ENCODE measurements at regions not wholly inside any gene's neighbourhood (a gene's known extent, or its start where the extent isn't known, plus 50 kb on each side); places are given as distances from the start of the nearest gene placed in this dataset.

GRCh38 chr4:43330288-43330687 is 437.8 kb downstream of the GRXCR1 start:
- no peaks in the 10 kb centered on the region for H3K36me3 ChIP-seq (replicated peaks in 1 of 2)
- 89 to 100% (median 95%) methylated on average over 1 of the region's 1 CpG for WGBS, 4 donors
- H3K4me1 ChIP-seq (replicated peaks in 1 of 2), result no peaks in the 10 kb centered on the region
- no peaks in the 10 kb centered on the region for H3K9me3 ChIP-seq (replicated peaks in 1 of 3)
- no peak for DNase-seq
- TF ChIP-seq POLR2A (IDR thresholded peaks at IDR 0.05), result no peak
- no peak for TF ChIP-seq CTCF (IDR thresholded peaks at IDR 0.05)
- no peak overlapping the region for H3K4me3 ChIP-seq
- intact Hi-C loops (cut with DNase I), result no loop called here
- no peak overlapping the region for H3K27ac ChIP-seq
- no peaks in the 10 kb centered on the region for H3K27me3 ChIP-seq

GRCh38 chr4:43331226-43332051 is 438.9 kb downstream of the GRXCR1 start:
- intact Hi-C loops (cut with DNase I), result no loop called here
- Histone ChIP-seq H3K4me3 (no peak overlapping the region), H3K36me3 (replicated peaks in 1 of 2) (no peaks in the 10 kb centered on the region), H3K4me1 (replicated peaks in 1 of 2) (no peaks in the 10 kb centered on the region), H3K27ac (no peak overlapping the region), H3K27me3 (no peaks in the 10 kb centered on the region), H3K9me3 (replicated peaks in 1 of 3) (no peaks in the 10 kb centered on the region)
- TF ChIP-seq CTCF (IDR thresholded peaks at IDR 0.05) (no peak), POLR2A (IDR thresholded peaks at IDR 0.05) (no peak)
- DNase-seq, result no peak
- WGBS, 4 donors, result 57 to 83% (median 79%) methylated on average over 1 of the region's 1 CpG

GRCh38 chr4:43332052-43332425 is 439.5 kb downstream of the GRXCR1 start:
- H3K36me3 ChIP-seq (replicated peaks in 1 of 2), result no peaks in the 10 kb centered on the region
- TF ChIP-seq POLR2A (IDR thresholded peaks at IDR 0.05), result no peak
- no peak for TF ChIP-seq CTCF (IDR thresholded peaks at IDR 0.05)
- H3K9me3 ChIP-seq (replicated peaks in 1 of 3), result no peaks in the 10 kb centered on the region
- intact Hi-C loops (cut with DNase I), result no loop called here
- H3K27ac ChIP-seq, result no peak overlapping the region
- no peaks in the 10 kb centered on the region for H3K4me1 ChIP-seq (replicated peaks in 1 of 2)
- DNase-seq, result no peak
- H3K4me3 ChIP-seq, result no peak overlapping the region
- no peaks in the 10 kb centered on the region for H3K27me3 ChIP-seq

- H3K36me3 ChIP-seq (replicated peaks in 1 of 2), result no peaks in the 10 kb centered on the region
- no peak overlapping the region for H3K27ac ChIP-seq
- H3K27me3 ChIP-seq, result no peaks in the 10 kb centered on the region
- H3K4me1 ChIP-seq (replicated peaks in 1 of 2), result no peaks in the 10 kb centered on the region
- H3K9me3 ChIP-seq (replicated peaks in 1 of 3), result no peaks in the 10 kb centered on the region
- TF ChIP-seq POLR2A (IDR thresholded peaks at IDR 0.05), result no peak
- no peak for TF ChIP-seq CTCF (IDR thresholded peaks at IDR 0.05)
- no peak overlapping the region for H3K4me3 ChIP-seq
- intact Hi-C loops (cut with DNase I), result no loop called here
- no peak for DNase-seq
Measured at GRCh38 chr4:43337707-43338106, 445.2 kb downstream of the GRXCR1 start.

All from adrenal gland (tissue), 9 donors.